OCI-LY7 (cell line): ENCODE measurements at regions not wholly inside any gene's neighbourhood (a gene's known extent, or its start where the extent isn't known, plus 50 kb on each side); places are given as distances from the start of the nearest gene placed in this dataset.

Experiments used
- BruUV-seq: library from RNA; stranded (reverse); fragments of 400-500 nt; replicated peaks from 2 replicates; lab custom pipeline; 2021; lab: Mats Ljungman, UMichigan
- CTCF ChIA-PET: fragments of 300-600 bp; sonication (Branson Sonifier 250); formaldehyde crosslinking; loops from one replicate; lab custom pipeline; 2022; ENCODE audit warnings: antibody characterized with exemption; ENCODE audit not compliant: unreplicated experiment; lab: Charles Lee
- POLR2A ChIA-PET: fragments of 300-600 bp; sonication (Branson Sonifier 250); formaldehyde crosslinking; loops from one replicate; lab custom pipeline; 2022; ENCODE audit warnings: antibody characterized with exemption; lab: Charles Lee
- DNase-seq: peaks from one replicate; pipeline ENCODE4 v3.0.0-alpha.2; 2015; ENCODE audit warnings: low spot score
- H2AFZ ChIP-seq: fragments of 200-600 bp; sonication (generic), shearing (Covaris generic); 2 replicates; pipeline ENCODE4 v1.6.1; 2014; ENCODE audit warnings: mild to moderate bottlenecking, antibody characterized with exemption, low read length, moderate library complexity
- H3K27ac ChIP-seq: fragments of 200-600 bp; sonication (generic); 2 replicates; pipeline ENCODE4 v1.5.1; 2014; ENCODE audit warnings: mixed run types, low read depth, mild to moderate bottlenecking, moderate library complexity, low read length, inconsistent platforms; ENCODE audit not compliant: poor library complexity, severe bottlenecking
- H3K36me3 ChIP-seq: fragments of 200-600 bp; sonication (generic); 2 replicates; pipeline ENCODE4 v1.6.1; 2014; ENCODE audit warnings: mild to moderate bottlenecking, antibody characterized with exemption, low read length, moderate library complexity, mixed read lengths; ENCODE audit not compliant: insufficient read depth
- H3K4me1 ChIP-seq: fragments of 200-600 bp; sonication (generic); 2 replicates; pipeline ENCODE4 v1.5.1; 2014; ENCODE audit warnings: mild to moderate bottlenecking, low read length; ENCODE audit not compliant: insufficient read depth, poor library complexity, severe bottlenecking
- H3K4me2 ChIP-seq: fragments of 200-600 bp; sonication (generic); 2 replicates; pipeline ENCODE4 v1.6.1; 2014; ENCODE audit warnings: mild to moderate bottlenecking, low read length
- H3K4me3 ChIP-seq: fragments of 200-600 bp; sonication (generic); 2 replicates; pipeline ENCODE4 v1.5.1; 2014; ENCODE audit warnings: mild to moderate bottlenecking, low read depth, low read length; ENCODE audit not compliant: poor library complexity, severe bottlenecking
- H3K79me2 ChIP-seq: fragments of 200-600 bp; sonication (generic); 2 replicates; pipeline ENCODE4 v1.6.1; 2016; ENCODE audit warnings: low read depth, mild to moderate bottlenecking, low read length, moderate library complexity, mixed read lengths; ENCODE audit not compliant: insufficient read depth
- H3K9me2 ChIP-seq: fragments of 200-600 bp; sonication (generic); 2 replicates; pipeline ENCODE4 v1.6.1; 2016; ENCODE audit warnings: mild to moderate bottlenecking, low read length, mixed read lengths; ENCODE audit not compliant: insufficient read depth
- H3K9me3 ChIP-seq: fragments of 200-600 bp; sonication (generic); 2 replicates; pipeline ENCODE4 v1.6.1; 2014; ENCODE audit warnings: mild to moderate bottlenecking, mixed run types, low read length, mixed read lengths
- H4K20me1 ChIP-seq: fragments of 200-600 bp; sonication (generic); 2 replicates; pipeline ENCODE4 v1.6.1; 2014; ENCODE audit warnings: mild to moderate bottlenecking, antibody characterized with exemption, low read length, moderate library complexity, mixed read lengths; ENCODE audit not compliant: insufficient read depth
- EZH2phosphoT487 ChIP-seq: fragments of 200-600 bp; sonication (generic); IDR thresholded peaks from 2 replicates; pipeline ENCODE4 v1.6.1; 2018; ENCODE audit warnings: low read depth, borderline replicate concordance, mild to moderate bottlenecking, mixed run types, antibody characterized with exemption, low read length, moderate library complexity, mixed read lengths
- intact Hi-C: fragments of 100-400 bp; cut with micrococcal nuclease; formaldehyde crosslinking; loops from one replicate; pipeline ENCODE4 v1.10.0; 2022; ENCODE audit not compliant: unreplicated experiment
- TF ChIP-seq, protein P1 (sequence below): fragments of 200-600 bp; sonication (generic); conservative IDR thresholded peaks from 2 replicates; pipeline ENCODE4 v1.5.1; 2014; ENCODE audit warnings: mild to moderate bottlenecking, antibody characterized with exemption, low read length, moderate library complexity, mixed read lengths

DNA sequence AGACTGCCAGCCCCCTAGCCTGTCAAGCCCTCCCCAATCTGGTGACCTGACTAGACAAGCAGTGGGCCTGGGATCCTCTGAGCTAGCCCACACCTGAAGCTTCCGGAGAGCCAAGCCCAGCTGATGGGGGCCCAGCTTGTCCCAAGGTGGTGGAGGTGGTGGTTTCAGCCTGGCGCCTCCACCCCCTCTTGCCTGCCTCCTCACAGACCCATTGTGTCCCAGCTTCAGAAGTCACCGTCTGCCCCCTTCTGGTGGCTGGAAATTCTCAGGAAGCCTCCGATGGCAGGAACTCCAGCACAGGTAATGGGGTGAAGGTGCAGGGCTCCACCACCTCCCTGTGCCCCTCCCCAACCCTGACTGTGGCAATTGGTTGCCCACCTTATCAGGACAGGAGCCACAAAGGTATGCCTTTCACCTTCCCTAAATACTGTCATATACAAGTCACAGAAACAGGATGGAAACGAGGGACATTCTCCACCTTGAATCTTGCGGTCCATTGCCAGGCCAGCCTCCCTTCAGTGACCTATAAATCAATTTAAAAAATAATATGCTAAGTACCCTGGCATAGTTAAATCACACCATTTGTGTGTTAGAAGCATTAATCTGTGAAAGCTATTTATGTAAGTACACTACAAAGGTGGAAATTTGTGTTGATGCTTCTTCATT is 66.0 kb upstream of the ZNF423 start:
- Histone ChIP-seq H3K4me2 (no peak overlapping the region), H4K20me1 (no peaks in the 10 kb centered on the region), H3K79me2 (no peaks in the 10 kb centered on the region), H3K9me2 (no peaks in the 10 kb centered on the region), H2AFZ (no peak overlapping the region), H3K9me3 (no peaks in the 10 kb centered on the region), H3K4me1 (no peaks in the 10 kb centered on the region), H3K27ac (no peak overlapping the region), H3K4me3 (no peak overlapping the region), H3K36me3 (no peaks in the 10 kb centered on the region)
- TF ChIP-seq, protein P1, sequence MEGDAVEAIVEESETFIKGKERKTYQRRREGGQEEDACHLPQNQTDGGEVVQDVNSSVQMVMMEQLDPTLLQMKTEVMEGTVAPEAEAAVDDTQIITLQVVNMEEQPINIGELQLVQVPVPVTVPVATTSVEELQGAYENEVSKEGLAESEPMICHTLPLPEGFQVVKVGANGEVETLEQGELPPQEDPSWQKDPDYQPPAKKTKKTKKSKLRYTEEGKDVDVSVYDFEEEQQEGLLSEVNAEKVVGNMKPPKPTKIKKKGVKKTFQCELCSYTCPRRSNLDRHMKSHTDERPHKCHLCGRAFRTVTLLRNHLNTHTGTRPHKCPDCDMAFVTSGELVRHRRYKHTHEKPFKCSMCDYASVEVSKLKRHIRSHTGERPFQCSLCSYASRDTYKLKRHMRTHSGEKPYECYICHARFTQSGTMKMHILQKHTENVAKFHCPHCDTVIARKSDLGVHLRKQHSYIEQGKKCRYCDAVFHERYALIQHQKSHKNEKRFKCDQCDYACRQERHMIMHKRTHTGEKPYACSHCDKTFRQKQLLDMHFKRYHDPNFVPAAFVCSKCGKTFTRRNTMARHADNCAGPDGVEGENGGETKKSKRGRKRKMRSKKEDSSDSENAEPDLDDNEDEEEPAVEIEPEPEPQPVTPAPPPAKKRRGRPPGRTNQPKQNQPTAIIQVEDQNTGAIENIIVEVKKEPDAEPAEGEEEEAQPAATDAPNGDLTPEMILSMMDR, result peak; percentile 75
- TF ChIP-seq EZH2phosphoT487, result no peak
- DNase-seq, result peak; percentile 58
- ChIA-PET CTCF (no interaction called here), POLR2A (no interaction called here)
- intact Hi-C loops, result loop anchor here (1.0 kb wide), 1 partner anchor 514 kb away; no protein-coding TSS in a partner anchor
- no TSS peak for BruUV-seq

GRCh38 chr16:49923411-49923810 is 67.5 kb upstream of the ZNF423 start:
- no peak overlapping the region for H3K27ac ChIP-seq
- peak overlapping the region; percentile 50; the same call in 1 of the 2 replicates for H2AFZ ChIP-seq
- no peaks in the 10 kb centered on the region for H3K4me1 ChIP-seq
- H3K9me2 ChIP-seq, result no peaks in the 10 kb centered on the region
- H3K79me2 ChIP-seq, result no peaks in the 10 kb centered on the region
- BruUV-seq, result no TSS peak
- CTCF ChIA-PET, result no interaction called here
- no peaks in the 10 kb centered on the region for H4K20me1 ChIP-seq
- DNase-seq, result no peak
- POLR2A ChIA-PET, result no interaction called here
- no peak for TF ChIP-seq EZH2phosphoT487
- TF ChIP-seq, protein P1, result no peak
- intact Hi-C loops, result no loop called here
- no peak overlapping the region for H3K4me2 ChIP-seq
- peak overlapping the region; percentile 20 for H3K4me3 ChIP-seq
- no peaks in the 10 kb centered on the region for H3K36me3 ChIP-seq
- no peaks in the 10 kb centered on the region for H3K9me3 ChIP-seq

- ChIA-PET CTCF (interaction anchor here (0.6 kb wide), 1 partner anchor 44 kb away, joined by 4 read pairs; no protein-coding TSS in a partner anchor), POLR2A (no interaction called here)
- peak overlapping the region; percentile 50; the same call in 1 of the 2 replicates for H2AFZ ChIP-seq
- no peaks in the 10 kb centered on the region for H4K20me1 ChIP-seq
- H3K79me2 ChIP-seq, result no peaks in the 10 kb centered on the region
- no peak overlapping the region for H3K27ac ChIP-seq
- intact Hi-C loops, result no loop called here
- peak overlapping the region; percentile 20 for H3K4me3 ChIP-seq
- H3K9me2 ChIP-seq, result no peaks in the 10 kb centered on the region
- H3K36me3 ChIP-seq, result no peaks in the 10 kb centered on the region
- BruUV-seq, result no TSS peak
- DNase-seq, result peak; percentile 28
- H3K4me2 ChIP-seq, result no peak overlapping the region
- no peaks in the 10 kb centered on the region for H3K9me3 ChIP-seq
- no peak for TF ChIP-seq EZH2phosphoT487
- TF ChIP-seq, protein P1, result no peak
- H3K4me1 ChIP-seq, result no peaks in the 10 kb centered on the region
Observed at GRCh38 chr16:49924078-49924477, 68.2 kb upstream of the ZNF423 start.
